Cerebellar nuclear complex (tissue), 1 donor: ENCODE measurements at regions not wholly inside any gene's neighbourhood (a gene's known extent, or its start where the extent isn't known, plus 50 kb on each side); places are given as distances from the start of the nearest gene placed in this dataset.

ENCODE experiments used
- DNase-seq, 2 experiments: peaks; one replicate each; lab custom pipeline; 2025; lab: John Stamatoyannopoulos, UW

DNA sequence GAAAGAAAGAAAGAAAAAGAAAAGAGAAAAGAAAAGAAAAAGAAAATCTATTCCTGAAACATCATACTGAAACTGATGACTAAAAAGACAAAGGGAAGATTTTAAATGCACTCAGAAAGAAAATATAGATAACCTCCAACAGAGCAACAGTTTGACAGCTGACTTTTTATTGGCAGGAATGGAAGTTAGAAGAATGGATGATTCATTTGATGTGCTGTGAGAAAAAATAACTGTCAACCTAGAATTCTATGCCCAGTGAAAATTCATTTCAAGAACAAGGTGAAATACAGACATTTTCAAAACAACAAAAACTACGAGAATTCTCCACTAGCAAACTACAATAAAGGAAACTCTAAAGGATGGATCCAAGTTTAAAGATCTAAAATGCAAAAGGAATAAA, 50.5 kb upstream of the HSPA12A start:
- DNase-seq = no peak

GRCh38 chr10:116796469-116796868, 52.8 kb upstream of the ENO4 start:
- no peak for DNase-seq

DNA sequence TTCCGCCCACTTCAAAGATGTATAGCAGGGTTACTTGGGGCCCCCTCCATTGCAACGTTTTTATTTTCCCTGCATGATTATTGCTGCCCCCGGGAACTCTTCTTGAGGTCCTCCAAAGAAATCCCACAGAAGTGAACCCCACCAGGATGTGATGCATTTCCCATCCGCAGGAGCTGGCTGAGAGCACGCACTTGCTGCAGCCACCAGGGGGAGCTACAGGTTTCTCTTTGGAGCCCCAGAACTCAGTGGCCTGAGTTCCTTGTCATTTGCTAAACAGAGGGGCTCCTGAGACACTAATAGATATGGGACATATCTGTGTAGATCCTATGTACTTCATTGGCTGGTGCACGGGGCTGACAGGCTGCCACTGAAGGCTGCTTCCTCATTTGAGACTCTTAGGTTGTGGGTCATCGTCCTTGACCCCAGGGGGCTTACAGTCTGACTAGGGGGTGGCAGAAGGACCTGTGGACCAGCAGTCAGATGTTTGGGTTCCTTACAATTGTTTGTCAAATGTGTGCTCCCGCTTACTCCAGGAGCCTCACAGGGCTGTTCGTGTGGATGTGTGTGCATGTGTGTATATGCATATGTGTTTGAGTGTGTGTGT, 52.3 kb upstream of the ENO4 start:
- DNase-seq = peak in 1 of 2 experiments; percentile 4

DNA sequence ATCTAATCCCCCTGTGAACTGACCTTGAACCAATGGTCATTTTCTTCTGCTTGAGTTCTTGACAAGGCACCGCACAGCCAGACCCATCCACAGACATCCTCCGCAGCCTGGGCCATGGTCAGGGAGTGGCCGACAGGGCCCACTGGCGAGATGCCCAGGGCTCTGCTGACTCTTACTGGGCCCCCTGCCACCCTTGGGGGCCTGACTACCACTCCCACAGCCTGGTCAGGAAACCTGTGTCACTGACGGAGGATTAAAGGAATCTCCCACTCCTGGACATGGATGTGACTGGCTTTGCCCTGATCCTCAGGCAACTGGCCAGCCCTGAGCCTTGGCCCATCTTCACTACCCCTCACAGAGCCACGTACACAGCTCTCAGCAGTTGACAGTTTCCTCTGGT, 50.4 kb upstream of the ENO4 start:
- DNase-seq = no peak
